Liver (tissue), 8 donors: ENCODE measurements at regions not wholly inside any gene's neighbourhood (a gene's known extent, or its start where the extent isn't known, plus 50 kb on each side); places are given as distances from the start of the nearest gene placed in this dataset.

Experiments used
- DNase-seq: peaks from one replicate; pipeline ENCODE4 v3.0.0-alpha.2; 2017; ENCODE audit warnings: low spot score
- H3K27ac ChIP-seq, 2 donors: one replicate each; pipeline ENCODE4 v1.7.0; 2013; ENCODE audit warnings: inconsistent platforms in 2 of 2, low read length in 2 of 2, control low read depth in 1 of 2, low read depth in 1 of 2, mild to moderate bottlenecking in 1 of 2
- H3K27me3 ChIP-seq, 4 donors: one replicate each; pipeline versions ENCODE4 v1.6.1 to v1.7.0; 2013; ENCODE audit warnings: low read length in 3 of 4, inconsistent platforms in 1 of 4, mild to moderate bottlenecking in 1 of 4, moderate library complexity in 1 of 4; ENCODE audit not compliant: control insufficient read depth in 4 of 4, insufficient read depth in 4 of 4
- H3K36me3 ChIP-seq, 4 donors: one replicate each; pipeline versions ENCODE4 v1.6.1 to v1.7.0; 2013; ENCODE audit warnings: low read length in 3 of 4, mild to moderate bottlenecking in 3 of 4, low read depth in 1 of 4, moderate library complexity in 1 of 4; ENCODE audit not compliant: control insufficient read depth in 4 of 4, insufficient read depth in 3 of 4
- H3K4me1 ChIP-seq, 4 donors: one replicate each; pipeline versions ENCODE4 v1.6.1 to v1.7.0; 2013; ENCODE audit warnings: low read length in 3 of 4, mild to moderate bottlenecking in 3 of 4, moderate library complexity in 1 of 4; ENCODE audit not compliant: control insufficient read depth in 4 of 4, insufficient read depth in 4 of 4
- H3K4me3 ChIP-seq, 3 donors: one replicate each; pipeline versions ENCODE4 v1.6.1 to v1.7.0; 2013; ENCODE audit warnings: low read length in 3 of 3, control low read depth in 1 of 3, low read depth in 1 of 3, mild to moderate bottlenecking in 1 of 3
- H3K9ac ChIP-seq, 2 donors: one replicate each; pipeline ENCODE4 v1.7.0; 2013; ENCODE audit warnings: low read length in 2 of 2, mild to moderate bottlenecking in 2 of 2, moderate library complexity in 2 of 2, control low read depth in 1 of 2, low read depth in 1 of 2
- H3K9me3 ChIP-seq, 4 donors: one replicate each; pipeline versions ENCODE4 v1.6.1 to v1.7.0; 2013; ENCODE audit warnings: low read length in 3 of 4; ENCODE audit not compliant: control insufficient read depth in 4 of 4
- ATF3 ChIP-seq: IDR thresholded peaks from 2 replicates; pipeline ENCODE4 v1.6.1; 2016; ENCODE audit warnings: antibody characterized with exemption
- CTCF ChIP-seq: fragments of 150-350 bp; IDR thresholded peaks from 2 replicates; pipeline ENCODE4 v1.5.1; 2017; ENCODE audit warnings: improper control_type of control experiment, low read depth, low read length; ENCODE audit not compliant: missing input control
- FOXA1 ChIP-seq: IDR thresholded peaks from 2 replicates; pipeline ENCODE4 v1.6.1; 2016; ENCODE audit warnings: antibody characterized with exemption
- FOXA2 ChIP-seq: IDR thresholded peaks from 2 replicates; pipeline ENCODE4 v1.6.1; 2016; ENCODE audit warnings: antibody characterized with exemption
- GABPA ChIP-seq, 2 donors: IDR thresholded peaks in 1 of 2; conservative IDR thresholded peaks in 1 of 2; 2 replicates each; pipeline ENCODE4 v1.6.1; 2016; ENCODE audit warnings: antibody characterized with exemption in 2 of 2, mild to moderate bottlenecking in 1 of 2, moderate library complexity in 1 of 2
- HNF4A ChIP-seq, 2 donors: conservative IDR thresholded peaks; 2 replicates each; pipeline ENCODE4 v1.6.1; 2016; ENCODE audit warnings: antibody characterized with exemption in 2 of 2, mild to moderate bottlenecking in 2 of 2
- HNF4G ChIP-seq: IDR thresholded peaks from 2 replicates; pipeline ENCODE4 v1.6.1; 2016; ENCODE audit warnings: antibody characterized with exemption
- JUND ChIP-seq, 2 donors: IDR thresholded peaks; 2 replicates each; pipeline ENCODE4 v1.6.1; 2016; ENCODE audit warnings: antibody characterized with exemption in 2 of 2
- MAX ChIP-seq: IDR thresholded peaks from 2 replicates; pipeline ENCODE4 v1.6.1; 2016; ENCODE audit warnings: antibody characterized with exemption
- NR2F2 ChIP-seq: IDR thresholded peaks from 2 replicates; pipeline ENCODE4 v1.6.1; 2016; ENCODE audit warnings: antibody characterized with exemption
- RAD21 ChIP-seq, 2 donors: IDR thresholded peaks; 2 replicates each; pipeline ENCODE4 v1.6.1; 2016; ENCODE audit warnings: antibody characterized with exemption in 2 of 2, mild to moderate bottlenecking in 2 of 2
- REST ChIP-seq: IDR thresholded peaks from 2 replicates; pipeline ENCODE4 v1.6.1; 2016; ENCODE audit warnings: antibody characterized with exemption, mild to moderate bottlenecking
- SP1 ChIP-seq: IDR thresholded peaks from 2 replicates; pipeline ENCODE4 v1.6.1; 2018; ENCODE audit warnings: antibody characterized with exemption, mild to moderate bottlenecking
- YY1 ChIP-seq: IDR thresholded peaks from 2 replicates; pipeline ENCODE4 v1.6.1; 2016; ENCODE audit warnings: antibody characterized with exemption, mild to moderate bottlenecking
- ZBTB33 ChIP-seq: IDR thresholded peaks from 2 replicates; pipeline ENCODE4 v1.6.1; 2016; ENCODE audit warnings: antibody characterized with exemption
- WGBS: extraction: QIAGEN DNeasy Blood & Tissue Kit; methylation state at CpG from one replicate; pipeline ENCODE4 v1.1.7; 2013; 5-methylcytosine and 5-hydroxymethylcytosine counted together
- donor health status: healthy.
- donor health status: healthy.
- donor health status: healthy.
- donor health status: healthy.
- donor health status: healthy.

- 63% methylated on average over 6 of the region's 6 CpGs for WGBS
- no peak for TF ChIP-seq CTCF
- no peak for TF ChIP-seq NR2F2
- no peak for TF ChIP-seq JUND (IDR thresholded peaks at IDR 0.05)
- no peak for TF ChIP-seq SP1
- TF ChIP-seq REST: no peak
- no peak for TF ChIP-seq HNF4G
- no peak for TF ChIP-seq HNF4A (conservative IDR thresholded peaks at IDR 0.05)
- no peak for TF ChIP-seq FOXA2
- no peak for TF ChIP-seq GABPA (IDR thresholded peaks at IDR 0.05 in 1 of 2, conservative IDR thresholded peaks at IDR 0.05 in 1 of 2)
- no peak for TF ChIP-seq MAX
- TF ChIP-seq ZBTB33: no peak
- no peak for TF ChIP-seq RAD21 (IDR thresholded peaks at IDR 0.05)
These were observed 487.8 kb downstream of the ENC1 start for GRCh38 chr5:74152625-74153254.

GRCh38 chr5:74152136-74152535 is 488.4 kb downstream of the ENC1 start:
- no peaks in the 10 kb centered on the region for H3K27me3 ChIP-seq
- WGBS: 91% methylated on average over 4 of the region's 4 CpGs
- TF ChIP-seq FOXA1 (no peak), HNF4A (conservative IDR thresholded peaks at IDR 0.05) (no peak), SP1 (no peak), CTCF (no peak), NR2F2 (no peak), JUND (IDR thresholded peaks at IDR 0.05) (no peak), MAX (no peak), REST (no peak), YY1 (no peak), ATF3 (no peak)
- no peak overlapping the region for H3K9ac ChIP-seq
- H3K9me3 ChIP-seq: no peaks in the 10 kb centered on the region
- DNase-seq: no peak
- H3K4me1 ChIP-seq: no peaks in the 10 kb centered on the region
- no peaks in the 10 kb centered on the region for H3K36me3 ChIP-seq
- no peak overlapping the region for H3K4me3 ChIP-seq
- H3K27ac ChIP-seq: no peak overlapping the region

More at GRCh38 chr5:74152625-74153254, 487.8 kb downstream of the ENC1 start:
- Histone ChIP-seq H3K9me3 (no peaks in the 10 kb centered on the region), H3K27ac (no peak overlapping the region), H3K4me3 (no peak overlapping the region), H3K9ac (no peak overlapping the region), H3K27me3 (no peaks in the 10 kb centered on the region), H3K4me1 (no peaks in the 10 kb centered on the region), H3K36me3 (no peaks in the 10 kb centered on the region)
- DNase-seq: no peak
